GM19455 (cell line): ENCODE measurements at regions not wholly inside any gene's neighbourhood (a gene's known extent, or its start where the extent isn't known, plus 50 kb on each side); places are given as distances from the start of the nearest gene placed in this dataset.

Experiments used
- ATAC-seq: cut with Tn5 transposase; IDR thresholded peaks from one replicate; pipeline ENCODE4 v1.9.1; 2021; ENCODE audit not compliant: unreplicated experiment

DNA sequence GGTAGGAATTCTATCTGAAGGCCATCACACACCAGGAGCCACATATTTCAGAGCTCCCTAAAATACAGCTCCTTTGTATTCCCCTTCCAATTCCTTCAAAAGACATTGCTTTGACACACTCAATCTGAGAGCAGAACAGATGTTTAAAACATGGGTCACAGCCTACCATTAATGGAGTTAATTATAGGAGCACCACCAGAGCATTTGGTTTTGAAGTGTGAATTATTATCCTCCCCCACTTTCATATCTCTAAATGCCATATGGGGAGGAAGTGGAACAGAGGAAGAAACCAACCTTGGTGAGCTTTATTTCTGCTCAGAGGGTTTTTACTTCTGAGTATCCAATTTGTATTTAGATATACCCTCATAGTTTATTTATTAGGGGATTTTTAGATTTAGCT, 50.7 kb upstream of the TNFRSF21 start:
- ATAC-seq, result no peak

- ATAC-seq, result no peak
Measured at GRCh38 chr6:47362857-47363461, 53.3 kb upstream of the TNFRSF21 start.

GRCh38 chr6:47363736-47364135, 54.0 kb upstream of the TNFRSF21 start:
- no peak for ATAC-seq

DNA sequence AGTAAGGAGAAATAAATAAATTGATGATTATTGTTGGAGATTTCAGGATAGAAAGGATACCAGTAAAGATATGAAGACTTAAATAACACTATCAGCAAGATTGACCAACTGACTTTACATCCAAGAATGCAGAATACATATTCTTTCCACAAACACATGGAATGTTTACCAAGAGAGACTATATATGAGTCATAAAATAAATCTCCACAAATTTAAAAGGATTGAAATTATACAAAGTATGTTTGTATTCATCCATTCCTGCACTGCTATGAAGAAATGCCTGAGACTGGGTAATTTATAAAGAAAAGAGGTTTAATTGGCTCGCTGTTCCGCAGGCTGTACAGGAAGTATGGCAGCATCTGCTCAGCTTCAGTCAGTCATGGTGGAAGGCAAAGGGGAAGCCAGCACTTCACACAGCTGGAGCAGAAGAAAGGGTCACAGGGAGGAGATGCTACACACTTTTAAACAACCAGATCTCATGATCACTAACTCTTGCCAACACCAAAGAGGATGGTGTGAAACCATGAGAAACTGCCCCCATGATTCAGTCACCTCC, 56.7 kb upstream of the TNFRSF21 start:
- ATAC-seq, result no peak

DNA sequence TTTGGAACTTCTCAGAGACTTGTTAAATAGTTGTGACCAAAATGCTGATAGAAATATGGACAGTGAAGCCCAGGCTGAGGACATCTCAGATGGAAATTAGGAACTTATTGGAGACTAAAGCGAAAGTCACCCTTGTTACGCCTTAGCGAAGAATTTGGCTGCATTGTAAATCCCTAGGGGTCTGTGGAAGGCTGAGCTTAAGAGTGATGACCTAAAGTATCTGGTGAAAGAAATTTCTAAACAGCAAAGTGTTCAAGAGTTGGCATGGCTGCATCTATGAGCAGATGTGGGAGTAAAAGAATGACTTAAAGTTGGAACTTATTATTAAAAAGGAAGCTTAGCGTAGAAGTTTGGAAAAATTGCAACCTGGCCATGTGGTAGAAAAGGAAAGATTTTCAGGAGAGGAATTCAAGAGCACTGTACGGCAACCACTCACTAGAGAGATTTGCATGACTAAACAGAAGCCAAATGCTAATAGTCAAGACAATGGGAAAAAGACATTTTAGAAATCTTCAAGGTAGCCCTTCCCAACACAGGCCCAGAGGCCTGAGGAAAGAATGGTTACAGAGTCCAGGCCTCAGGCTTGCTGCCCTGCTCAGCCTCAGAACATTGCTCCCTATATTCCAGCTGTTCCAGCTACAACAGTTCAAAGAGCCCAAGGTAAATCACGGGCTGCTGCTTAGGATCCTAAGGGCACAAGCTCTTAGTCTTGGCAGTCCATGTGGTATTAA, 61.6 kb upstream of the TNFRSF21 start:
- no peak for ATAC-seq

DNA sequence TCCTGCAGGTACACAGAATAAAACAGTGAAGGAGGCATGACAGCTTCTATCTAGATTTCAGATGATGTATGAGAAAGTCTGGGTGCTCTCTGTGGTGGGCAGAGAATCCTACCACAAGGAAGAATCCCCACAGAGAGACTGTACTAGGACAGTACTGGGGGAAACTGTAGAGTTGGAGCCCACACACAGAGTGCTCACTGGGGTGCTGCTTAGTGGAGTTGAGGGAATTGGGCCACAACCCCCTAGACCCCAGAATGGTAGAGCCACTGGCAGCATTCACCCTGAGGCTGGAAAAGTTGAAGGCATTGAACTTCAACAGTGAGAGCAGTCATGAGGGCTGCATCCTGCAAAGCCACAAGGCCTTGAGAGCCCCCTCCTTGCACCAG, 62.2 kb upstream of the TNFRSF21 start:
- ATAC-seq, result no peak

- no peak for ATAC-seq
Measured at GRCh38 chr6:47372318-47372717, 62.6 kb upstream of the TNFRSF21 start.

- no peak for ATAC-seq
Measured at GRCh38 chr6:47375426-47375825, 65.7 kb upstream of the TNFRSF21 start.

GRCh38 chr6:47376930-47377329, 67.2 kb upstream of the TNFRSF21 start:
- peak; percentile 58 for ATAC-seq

DNA sequence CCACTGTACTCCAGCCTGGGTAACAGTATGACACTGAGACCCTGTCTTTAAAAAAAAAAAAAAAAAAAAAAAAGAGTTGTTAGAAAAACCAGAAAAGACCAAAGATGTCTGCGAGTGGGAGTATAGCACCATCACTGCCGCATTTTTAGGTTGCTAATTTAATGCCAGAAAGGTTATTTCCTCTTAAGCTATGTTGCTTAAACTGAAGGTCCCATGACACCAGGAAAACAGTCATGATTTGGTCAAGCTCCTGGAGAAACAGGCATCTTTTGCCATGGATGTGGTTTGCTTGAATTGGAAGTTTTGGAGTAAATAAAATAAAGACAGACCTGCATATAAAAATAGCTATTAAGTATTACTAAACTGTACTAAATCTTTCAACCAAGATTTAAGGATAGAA, 68.3 kb upstream of the TNFRSF21 start:
- no peak for ATAC-seq

- ATAC-seq, result no peak
Measured at GRCh38 chr6:47379328-47379727, 69.6 kb upstream of the TNFRSF21 start.

GRCh38 chr6:47380251-47380650, 70.5 kb upstream of the TNFRSF21 start:
- no peak for ATAC-seq

GRCh38 chr6:47381036-47381435, 71.3 kb upstream of the TNFRSF21 start:
- ATAC-seq, result no peak

DNA sequence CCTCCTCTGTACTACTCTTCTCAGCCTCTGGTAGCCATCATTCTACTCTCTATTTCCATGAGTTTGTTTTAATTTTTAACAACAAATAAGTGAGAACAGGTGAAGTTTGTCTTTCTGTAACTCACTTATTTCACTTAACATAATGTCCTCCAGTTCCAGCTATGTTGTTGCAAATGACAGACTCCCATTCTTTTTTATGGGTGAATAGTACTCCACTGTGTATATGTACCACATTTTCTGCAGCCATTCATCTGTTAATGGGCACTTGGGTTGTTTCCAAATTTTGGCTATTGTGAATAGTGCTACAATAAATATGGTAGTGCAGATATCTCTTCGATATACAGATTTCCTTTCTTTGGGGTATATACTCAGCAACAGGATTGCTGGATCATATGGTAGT, 73.7 kb upstream of the TNFRSF21 start:
- ATAC-seq, result no peak

DNA sequence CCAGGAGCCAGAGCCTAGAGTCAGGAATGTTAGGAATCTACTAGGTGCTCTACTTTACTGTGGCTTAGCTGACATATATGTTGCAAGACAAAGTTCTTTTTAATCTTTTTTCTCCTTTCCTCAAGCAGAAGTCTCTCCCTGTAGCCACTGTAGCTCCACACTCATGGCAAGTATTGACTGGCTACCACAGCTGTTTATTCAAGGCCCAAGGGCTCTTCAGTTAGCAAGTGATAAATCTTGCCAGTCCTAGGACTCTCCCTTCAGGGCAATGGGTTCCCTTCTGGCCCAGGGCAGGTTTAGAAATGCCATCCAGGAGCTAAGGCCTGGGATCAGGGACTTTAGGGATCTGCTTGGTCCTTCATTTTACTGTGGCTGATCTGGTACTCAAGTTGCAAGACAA, 82.0 kb upstream of the TNFRSF21 start:
- no peak for ATAC-seq

DNA sequence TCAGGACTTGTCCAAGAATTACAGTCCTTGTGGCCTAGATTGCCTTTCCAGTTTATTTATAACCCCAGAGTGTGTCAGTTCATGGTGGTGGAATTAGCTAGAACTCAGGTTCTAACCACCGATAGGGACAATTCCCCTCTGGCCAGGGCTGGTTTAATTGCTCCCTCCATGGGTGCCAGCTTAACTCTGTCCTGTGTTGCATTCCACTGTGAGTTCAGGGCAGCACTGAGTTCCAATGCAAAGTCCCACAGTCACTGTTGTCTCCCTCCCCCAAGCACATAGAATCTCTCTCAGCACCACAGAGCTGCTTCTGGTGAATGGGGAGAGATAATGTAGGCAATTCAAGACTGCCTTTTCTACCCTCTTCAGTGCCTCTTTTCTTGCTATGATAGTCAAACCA, 82.5 kb upstream of the TNFRSF21 start:
- ATAC-seq, result no peak

GRCh38 chr6:47396401-47397069, 81.1 kb upstream of the CD2AP start:
- no peak for ATAC-seq

DNA sequence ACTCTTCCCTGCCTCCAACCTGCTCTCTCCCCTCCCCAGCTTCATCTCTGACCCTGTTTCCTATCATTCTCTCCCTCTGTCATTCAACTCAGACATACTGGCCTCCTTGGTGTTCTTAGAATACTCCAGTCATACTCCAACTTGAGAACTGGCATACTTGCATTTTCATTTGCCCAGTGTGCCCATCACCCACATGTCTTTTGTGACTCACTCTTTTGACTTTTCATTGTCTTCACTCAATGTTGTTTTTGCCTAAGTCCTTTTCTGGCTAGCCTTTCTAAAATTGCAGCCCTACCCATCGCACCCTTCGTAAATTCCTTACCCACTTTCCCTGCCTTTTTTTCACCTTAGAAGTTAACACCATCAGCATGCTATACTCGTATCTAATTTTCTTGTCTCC, 77.0 kb upstream of the CD2AP start:
- ATAC-seq, result no peak

DNA sequence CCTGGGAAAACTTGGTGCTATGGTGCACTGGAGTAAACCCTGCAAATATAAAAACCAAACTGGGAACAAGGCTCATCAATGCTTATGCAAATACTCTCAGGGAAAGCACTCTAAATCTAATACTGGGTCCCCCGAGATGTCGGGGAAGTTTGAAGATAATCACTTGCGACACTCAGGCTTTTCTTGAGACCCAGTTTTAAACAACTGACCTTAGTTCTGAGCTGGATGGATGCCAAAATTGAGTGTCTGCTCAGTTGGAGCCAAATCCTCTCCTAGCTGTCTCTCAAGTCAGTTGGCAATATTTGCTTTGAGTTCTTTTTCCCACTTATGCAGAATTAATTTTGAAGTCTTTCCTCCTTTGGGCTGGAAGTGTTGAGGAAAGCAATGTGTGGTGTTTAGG, 75.5 kb upstream of the CD2AP start:
- ATAC-seq, result no peak

DNA sequence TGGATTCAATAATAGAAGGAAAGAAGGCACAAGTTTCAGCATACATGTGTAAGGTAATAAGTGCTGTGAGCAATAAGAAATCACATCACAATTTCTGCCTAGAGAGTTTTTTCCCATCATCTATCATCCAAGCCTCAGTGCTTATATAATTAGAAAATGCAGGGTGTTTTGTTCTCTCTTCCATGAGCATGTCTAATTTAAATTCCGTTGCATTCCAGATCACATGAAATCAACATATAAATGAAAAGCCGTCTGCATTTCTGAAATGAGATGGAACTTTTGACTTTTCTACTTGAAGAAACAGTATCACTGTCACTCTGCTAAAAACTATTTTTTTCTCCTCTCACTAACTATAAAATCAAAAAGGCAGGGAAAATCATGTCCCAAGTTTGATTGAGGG, 74.5 kb upstream of the CD2AP start:
- ATAC-seq, result no peak

- no peak for ATAC-seq
Measured at GRCh38 chr6:47403801-47404200, 73.8 kb upstream of the CD2AP start.

- ATAC-seq, result no peak
Measured at GRCh38 chr6:47404435-47404834, 73.2 kb upstream of the CD2AP start.
